Hepatic stellate cell (primary cell): ENCODE measurements at regions not wholly inside any gene's neighbourhood (a gene's known extent, or its start where the extent isn't known, plus 50 kb on each side); places are given as distances from the start of the nearest gene placed in this dataset.
A peak's percentile ranks its signal among the peaks of the same experiment; 100 is the strongest.
"Not testable (repeated sequence)": the region's sequence is repeated elsewhere in the genome, so short reads cannot be mapped to it uniquely, and the experiment has no call there.

Experiments
- DNase-seq: peaks from one replicate; pipeline ENCODE4 v3.0.0; 2011; ENCODE audit warnings: low spot score

DNA sequence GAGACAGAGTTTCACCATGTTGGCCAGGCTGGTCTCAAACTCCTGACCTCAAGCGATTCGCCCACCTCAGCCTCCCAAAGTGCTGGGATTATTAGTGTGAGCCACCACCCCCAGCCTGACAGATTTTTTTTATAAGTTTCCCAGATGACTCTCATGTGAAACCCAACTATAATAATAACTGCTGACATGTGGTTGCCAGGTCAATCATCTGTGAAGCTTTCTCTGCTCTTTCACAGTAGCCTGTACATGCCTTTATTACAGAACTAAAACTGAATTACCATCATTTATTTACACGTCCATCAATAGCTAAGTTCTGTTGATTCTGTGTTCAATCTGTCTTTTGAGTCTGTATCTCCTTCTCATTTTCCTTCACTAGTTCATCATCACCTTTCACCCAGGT, 218.5 kb downstream of the RPS29 start:
- DNase-seq = no peak

GRCh38 chr14:49366416-49366815, 219.8 kb downstream of the RPS29 start:
- DNase-seq = no peak

- no peak for DNase-seq
These were observed 221.4 kb downstream of the RPS29 start for GRCh38 chr14:49364752-49365117.

GRCh38 chr14:49363821-49364751, 222.1 kb downstream of the RPS29 start:
- no peak for DNase-seq

DNA sequence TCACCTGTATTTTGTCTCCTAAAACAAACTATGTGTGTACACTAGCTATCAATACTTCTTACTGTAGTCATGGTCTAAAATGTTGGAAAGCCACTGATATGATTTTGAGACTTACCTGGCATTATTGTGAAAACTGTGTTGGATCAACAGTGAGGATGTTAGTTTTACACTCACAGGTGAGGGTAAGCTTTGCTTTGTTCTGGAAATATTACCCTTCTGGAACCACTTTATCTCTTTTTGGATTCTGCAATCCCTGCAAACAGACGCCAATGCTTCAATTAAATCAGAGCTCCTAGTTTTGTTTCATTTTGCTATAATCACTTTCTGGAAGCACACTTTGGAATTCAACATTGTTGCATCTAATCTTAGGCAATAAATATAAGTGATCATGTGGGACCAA, 223.3 kb downstream of the RPS29 start:
- DNase-seq = no peak

DNA sequence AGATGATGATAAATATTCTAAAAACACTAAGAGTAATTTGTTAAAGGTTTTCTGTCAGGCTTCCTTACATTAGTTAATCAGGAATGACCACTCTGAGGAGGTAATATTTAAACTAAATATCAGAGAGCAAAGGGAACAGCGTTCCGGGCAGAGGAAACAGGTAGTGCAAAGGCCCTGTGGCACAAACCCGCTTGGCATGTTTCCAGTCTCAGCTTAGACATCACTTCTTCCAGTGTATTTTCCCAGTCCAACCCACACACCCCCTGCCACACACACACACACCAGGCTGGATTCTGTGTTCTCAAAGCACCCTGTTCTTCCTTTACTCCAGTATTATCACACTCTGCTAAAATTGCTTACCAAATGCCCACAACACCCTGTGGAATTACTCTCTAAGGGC, 247.1 kb downstream of the RPS29 start:
- DNase-seq = no peak

DNA sequence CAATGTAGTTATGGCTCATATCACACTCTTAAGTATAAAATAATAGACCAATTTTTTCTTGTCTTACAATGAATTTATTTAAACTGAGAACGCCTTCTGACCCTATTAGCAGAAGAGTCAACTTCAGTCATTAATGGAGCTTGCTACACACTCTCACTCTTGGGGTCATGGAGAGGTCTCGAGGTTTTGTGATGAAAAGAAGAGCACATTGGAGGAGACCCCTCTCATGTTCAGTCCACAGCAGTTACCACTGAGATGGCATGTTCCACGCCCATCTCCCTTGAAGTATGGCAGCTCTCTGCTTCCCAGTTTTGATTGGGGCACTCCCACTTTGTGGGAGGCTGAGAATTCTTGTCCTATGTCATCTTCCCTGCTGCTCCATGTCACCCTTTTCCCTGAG, 266.4 kb downstream of the RPS29 start:
- DNase-seq = no peak

GRCh38 chr14:49315570-49315969, 270.6 kb downstream of the RPS29 start:
- no peak for DNase-seq

DNA sequence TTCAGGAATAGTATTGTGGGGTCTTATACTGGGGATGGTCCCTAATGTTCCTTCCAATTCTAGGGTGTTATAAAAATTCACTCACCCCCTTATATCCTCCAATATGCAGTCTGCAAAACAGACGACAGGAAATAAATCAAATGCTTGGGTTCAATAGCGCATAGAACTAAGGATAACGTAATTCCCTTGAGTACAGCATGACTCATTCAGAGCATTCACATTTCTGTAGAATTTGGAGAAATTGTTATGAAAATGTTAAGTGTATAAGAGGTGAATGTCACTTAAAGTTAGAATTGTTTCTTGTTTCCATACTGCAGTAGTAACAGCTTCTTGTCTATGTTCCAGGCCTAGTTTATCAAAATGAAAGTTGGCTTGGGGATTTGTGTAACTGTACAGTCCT, 271.4 kb downstream of the RPS29 start:
- DNase-seq = peak; percentile 12

GRCh38 chr14:49313108-49313507, 273.1 kb downstream of the RPS29 start:
- DNase-seq = no peak

- DNase-seq = no peak
These were observed 275.9 kb downstream of the RPS29 start for GRCh38 chr14:49310298-49310697.

- DNase-seq = no peak
These were observed 279.9 kb downstream of the RPS29 start for GRCh38 chr14:49306152-49306751.

DNA sequence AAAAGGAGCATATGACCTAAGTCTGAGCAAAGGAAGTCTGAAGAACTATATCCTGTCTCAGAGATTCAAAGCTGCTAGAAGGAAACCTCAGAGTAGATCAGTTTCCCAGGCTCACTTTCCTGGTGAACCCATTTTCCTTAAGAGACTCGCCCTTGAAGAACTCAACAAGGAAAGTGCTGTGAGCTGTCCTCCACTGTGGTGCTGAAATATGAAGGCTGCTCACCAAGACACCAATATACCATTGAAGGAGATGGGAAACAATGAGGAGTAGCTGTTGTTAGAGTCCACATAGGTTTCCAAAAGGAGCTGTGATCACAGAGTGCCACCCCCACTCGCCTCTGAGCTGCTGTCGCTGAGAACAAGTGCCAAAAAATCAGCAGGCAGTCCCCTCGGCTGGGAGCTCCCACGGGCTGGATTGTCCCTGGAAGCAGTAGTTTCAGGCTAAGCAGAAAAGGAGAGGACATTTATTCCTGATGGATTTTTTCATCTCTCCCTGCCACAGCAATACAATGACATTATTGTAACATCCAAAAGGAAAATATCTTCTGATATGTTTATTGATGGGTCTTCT, 282.1 kb downstream of the RPS29 start:
- DNase-seq = peak; percentile 9

GRCh38 chr14:49297102-49297501, 289.1 kb downstream of the RPS29 start:
- DNase-seq = no peak

DNA sequence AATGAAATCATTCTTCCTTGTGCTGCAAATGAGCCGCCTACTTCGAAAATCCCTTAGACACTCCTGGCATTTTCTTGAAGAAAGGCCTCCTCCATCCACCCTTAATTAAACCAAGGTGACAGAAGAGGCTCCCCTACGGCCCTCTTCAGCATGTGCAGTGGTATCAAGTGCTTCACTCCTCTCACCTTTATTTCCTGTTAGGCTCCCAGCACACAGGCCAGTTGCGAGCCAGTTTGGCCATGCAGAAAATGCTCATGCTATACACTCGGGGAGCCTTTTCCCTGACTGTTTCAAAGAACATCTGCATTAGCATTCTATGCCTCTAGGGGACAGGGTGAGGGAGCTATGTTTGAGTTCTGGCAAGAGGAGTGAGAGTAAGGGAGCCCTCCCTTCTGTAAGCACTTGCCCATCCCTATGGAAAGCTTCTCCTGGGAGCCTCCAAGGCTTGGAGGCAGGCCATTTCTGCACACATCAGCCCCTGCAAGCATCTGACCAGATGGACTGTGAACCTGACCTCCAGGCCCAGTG, 291.5 kb downstream of the RPS29 start:
- DNase-seq = no peak

DNA sequence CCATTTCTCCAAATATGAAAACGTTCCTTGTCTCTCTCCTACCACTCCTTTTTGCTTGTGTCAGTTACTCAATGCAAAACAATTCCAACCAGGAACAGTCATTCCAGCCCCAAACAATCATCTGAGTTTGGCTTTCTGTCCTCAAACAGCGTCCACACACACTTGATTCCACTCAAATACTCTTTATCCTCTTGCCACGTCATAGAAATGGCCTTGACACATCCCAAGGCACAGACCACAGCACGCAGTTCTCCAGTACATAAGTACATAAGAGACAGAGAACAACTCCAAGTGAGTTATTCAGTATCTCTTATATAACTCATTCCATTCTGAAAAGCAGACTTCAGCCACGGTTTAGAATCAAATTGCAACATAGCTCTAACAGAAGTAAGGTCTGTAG, 299.2 kb downstream of the RPS29 start:
- no peak for DNase-seq

DNA sequence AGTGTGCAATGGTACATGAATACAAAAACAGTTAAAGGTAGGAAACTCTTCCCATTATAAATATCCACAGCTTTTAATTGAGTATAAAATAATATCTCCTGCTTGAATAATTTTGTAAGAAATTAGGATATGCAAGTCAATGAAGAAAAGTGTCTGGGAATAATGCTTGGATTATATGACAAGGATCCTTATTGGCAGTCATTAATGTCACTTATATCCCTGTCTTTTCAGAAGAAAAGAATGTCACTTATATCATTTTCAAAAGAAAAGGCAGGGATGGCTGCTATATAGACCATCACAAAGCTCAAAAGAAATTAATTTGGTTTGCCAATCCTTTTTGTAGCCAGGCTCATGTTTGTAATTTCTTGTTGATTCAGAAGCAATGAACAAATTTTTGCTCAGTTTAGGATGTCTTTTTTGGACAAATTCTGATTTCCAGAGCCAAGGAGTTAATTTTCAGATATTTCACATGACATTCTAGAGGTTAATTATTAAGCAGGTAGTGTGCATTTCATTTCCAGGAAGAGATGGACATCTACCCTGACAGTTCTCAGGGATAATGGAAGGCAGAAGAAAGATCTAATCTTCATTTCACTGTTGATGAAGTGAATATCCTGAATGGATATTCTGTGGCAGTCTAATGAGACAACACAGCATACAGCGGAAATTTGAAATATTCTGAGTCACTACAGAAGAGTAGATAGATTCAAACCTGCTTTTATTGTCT, 299.8 kb downstream of the RPS29 start:
- no peak for DNase-seq

GRCh38 chr14:49280566-49280965, 305.6 kb downstream of the RPS29 start:
- no peak for DNase-seq

DNA sequence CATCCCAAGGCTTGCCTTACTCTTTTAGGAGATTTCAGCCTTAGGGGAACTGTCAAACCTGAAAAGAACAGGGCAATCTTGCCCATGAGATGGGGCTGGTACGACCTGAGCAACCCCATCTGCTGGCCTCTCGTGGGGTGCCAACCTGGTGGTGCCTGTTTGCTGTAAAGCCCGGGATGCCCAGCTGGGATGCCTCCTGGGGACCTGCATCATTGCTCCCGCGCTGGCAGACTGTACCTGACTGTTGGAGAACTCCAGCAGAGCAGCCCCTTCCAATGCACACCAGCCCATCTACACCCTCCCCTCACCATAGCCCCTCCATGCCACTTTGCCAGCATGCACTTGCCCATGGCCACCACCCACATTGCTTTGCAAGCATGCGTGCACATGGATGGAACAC, 335.7 kb downstream of the RPS29 start:
- DNase-seq = no peak

DNA sequence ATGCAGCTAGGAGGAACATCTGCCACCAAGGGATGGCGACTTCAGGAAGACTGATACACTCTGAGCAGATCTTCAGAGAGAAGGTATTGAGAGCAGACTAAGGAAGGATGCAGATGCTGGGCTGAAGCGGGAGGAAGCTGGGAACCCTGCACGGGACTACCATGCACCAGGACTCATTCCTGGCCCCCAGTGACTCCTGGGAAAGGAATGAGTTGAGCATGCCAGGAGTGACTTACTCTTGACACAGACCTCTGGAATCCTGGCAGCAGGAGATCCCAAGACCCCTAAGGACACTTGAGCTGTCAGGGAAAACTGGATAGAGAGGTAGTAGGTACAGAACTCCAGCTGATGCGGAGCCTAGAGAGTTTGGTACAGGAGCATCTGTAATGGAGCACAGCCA, 336.1 kb downstream of the RPS29 start:
- DNase-seq = peak; percentile 19

DNA sequence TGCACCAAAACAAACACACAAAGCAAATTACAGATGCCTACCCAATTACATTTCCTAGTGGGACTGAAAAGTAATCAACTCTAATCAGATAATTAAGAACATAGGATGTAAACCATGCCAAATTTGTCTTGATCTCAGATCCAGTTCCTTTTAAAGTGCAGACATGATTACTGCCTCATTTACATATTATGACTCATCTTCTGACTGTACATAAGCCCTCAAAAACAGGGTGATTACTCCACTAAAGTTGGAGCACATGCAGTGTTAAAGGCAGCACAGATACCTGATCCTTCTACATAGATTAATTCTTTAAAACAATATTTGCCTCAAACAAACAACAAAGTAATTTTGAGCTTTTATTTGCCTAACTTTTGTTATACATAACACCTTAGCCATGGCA, 337.2 kb downstream of the RPS29 start:
- DNase-seq = no peak

GRCh38 chr14:49243777-49244176, 342.4 kb downstream of the RPS29 start:
- DNase-seq = not testable (repeated sequence)
